Endothelial cell of umbilical vein (primary cell): ENCODE measurements at regions not wholly inside any gene's neighbourhood (a gene's known extent, or its start where the extent isn't known, plus 50 kb on each side); places are given as distances from the start of the nearest gene placed in this dataset.

Experiments
- BruUV-seq: library from RNA; stranded (reverse); fragments of 400-500 nt; replicated peaks from 2 replicates; lab custom pipeline; 2021; lab: Mats Ljungman, UMichigan
- CTCF ChIA-PET: fragments of 300-600, 350-600 bp; sonication (Branson Sonifier 250); formaldehyde crosslinking; loops from one replicate; lab custom pipeline; 2021; ENCODE audit warnings: antibody characterized with exemption, inconsistent platforms; lab: Charles Lee
- POLR2A ChIA-PET: fragments of 300-600, 350-600 bp; sonication (Branson Sonifier 250); formaldehyde crosslinking; loops from one replicate; lab custom pipeline; 2021; ENCODE audit warnings: antibody characterized with exemption, inconsistent platforms; lab: Charles Lee
- DNase-seq: peaks from one replicate; pipeline ENCODE4 v3.0.0-alpha.2; 2011; ENCODE audit warnings: low read depth, low spot score
- FAIRE-seq: peaks from 2 replicates; lab custom pipeline; 2011; peaks lifted over from hg19 to GRCh38; lab: Jason Lieb, UNC
- H2AFZ ChIP-seq: 2 replicates; pipeline ENCODE4 v1.6.0; 2012; ENCODE audit warnings: low read depth, low read length, control low read depth, inconsistent platforms
- H3K27ac ChIP-seq: 2 replicates; pipeline ENCODE4 v1.5.1; 2011; ENCODE audit warnings: low read depth, mild to moderate bottlenecking, control low read depth, low read length, moderate library complexity; ENCODE audit not compliant: insufficient read depth
- H3K27me3 ChIP-seq, 2 experiments: 2 replicates each; pipeline versions ENCODE4 v1.6.0 to v1.6.1; 2011; ENCODE audit warnings: low read length in 2 of 2, mixed read lengths in 1 of 2; ENCODE audit not compliant: control insufficient read depth in 2 of 2, insufficient read depth in 2 of 2
- H3K36me3 ChIP-seq, 2 experiments: 2 replicates in 1 of 2; 3 replicates in 1 of 2; pipeline ENCODE4 v1.5.1; 2011; ENCODE audit warnings: low read length in 2 of 2, mild to moderate bottlenecking in 1 of 2, moderate library complexity in 1 of 2; ENCODE audit not compliant: control insufficient read depth in 2 of 2, insufficient read depth in 2 of 2; ENCODE audit errors: extremely low read depth in 1 of 2
- H3K4me1 ChIP-seq: 3 replicates; pipeline ENCODE4 v1.5.1; 2011; ENCODE audit warnings: mild to moderate bottlenecking, low read length; ENCODE audit not compliant: control insufficient read depth, insufficient read depth; ENCODE audit errors: extremely low read depth
- H3K4me2 ChIP-seq: 2 replicates; pipeline ENCODE4 v1.6.1; 2011; ENCODE audit warnings: low read length, control low read depth, mixed read lengths; ENCODE audit not compliant: insufficient read depth
- H3K4me3 ChIP-seq, 3 experiments: fragments of 200-600 bp in 1 of 3; sonication (generic), shearing (Covaris generic) in 1 of 3; replicated peaks in 1 of 3; 2 replicates each; pipeline ENCODE4 v1.5.1; 2011 to 2016; ENCODE audit warnings: control low read depth in 3 of 3, low read length in 3 of 3, mild to moderate bottlenecking in 2 of 3, inconsistent platforms in 1 of 3, low read depth in 1 of 3, moderate library complexity in 1 of 3; ENCODE audit not compliant: insufficient read depth in 1 of 3
- H3K79me2 ChIP-seq: 2 replicates; pipeline ENCODE4 v1.6.0; 2012; ENCODE audit warnings: low read length, inconsistent platforms; ENCODE audit not compliant: control insufficient read depth, insufficient read depth
- H3K9ac ChIP-seq: replicated peaks from 2 replicates; pipeline ENCODE3; 2011; ENCODE audit warnings: low read length, control low read depth; ENCODE audit not compliant: insufficient read depth; ENCODE audit errors: extremely low read depth
- H3K9me1 ChIP-seq: replicated peaks from 3 replicates; pipeline ENCODE4 v1.6.0; 2011; ENCODE audit warnings: mild to moderate bottlenecking, low read length; ENCODE audit not compliant: control insufficient read depth, insufficient read depth; ENCODE audit errors: extremely low read depth
- H3K9me3 ChIP-seq: replicated peaks from 2 replicates; pipeline ENCODE4 v1.5.1; 2012; ENCODE audit warnings: low read length, inconsistent platforms; ENCODE audit not compliant: control insufficient read depth, insufficient read depth
- H4K20me1 ChIP-seq: replicated peaks from 2 replicates; pipeline ENCODE3; 2011; ENCODE audit warnings: mild to moderate bottlenecking, low read length; ENCODE audit not compliant: control insufficient read depth, insufficient read depth; ENCODE audit errors: extremely low read depth
- CTCF ChIP-seq, 2 donors: IDR thresholded peaks; 1 replicate in 1 of 2; 2 replicates in 1 of 2; pipeline ENCODE4 v1.5.1; 2011; ENCODE audit warnings: low read length in 2 of 2, mild to moderate bottlenecking in 2 of 2, moderate library complexity in 2 of 2, control low read depth in 1 of 2, inconsistent platforms in 1 of 2, low read depth in 1 of 2; ENCODE audit not compliant: insufficient read depth in 1 of 2; ENCODE audit errors: extremely low read depth in 1 of 2
- EZH2 ChIP-seq: IDR thresholded peaks from 2 replicates; pipeline ENCODE4 v1.6.1; 2012; ENCODE audit warnings: borderline replicate concordance, low read depth, mild to moderate bottlenecking, moderate library complexity, low read length, inconsistent platforms; ENCODE audit not compliant: severe bottlenecking
- FOS ChIP-seq: IDR thresholded peaks from 2 replicates; pipeline ENCODE4 v1.6.1; 2011; ENCODE audit warnings: mild to moderate bottlenecking, low read length, moderate library complexity, borderline replicate concordance; ENCODE audit not compliant: insufficient read depth
- GATA2 ChIP-seq: IDR thresholded peaks from 2 replicates; pipeline ENCODE4 v1.7.0; 2011; ENCODE audit warnings: low read depth, mild to moderate bottlenecking, moderate library complexity, mixed read lengths, low read length; ENCODE audit not compliant: insufficient read length, insufficient read depth
- JUN ChIP-seq: IDR thresholded peaks from 2 replicates; pipeline ENCODE4 v1.6.1; 2011; ENCODE audit warnings: borderline replicate concordance, low read depth; ENCODE audit not compliant: insufficient read length, insufficient read depth
- MAX ChIP-seq: IDR thresholded peaks from 2 replicates; pipeline ENCODE4 v1.6.1; 2011; ENCODE audit not compliant: insufficient read depth, insufficient read length
- MYC ChIP-seq: IDR thresholded peaks from one replicate; pipeline ENCODE4 v1.6.1; 2011; ENCODE audit warnings: mild to moderate bottlenecking, low read depth, low read length
- POLR2A ChIP-seq: IDR thresholded peaks from 2 replicates; pipeline ENCODE4 v1.6.1; 2012; ENCODE audit warnings: low read depth, mild to moderate bottlenecking, control low read depth, low read length
- POLR2AphosphoS5 ChIP-seq: IDR thresholded peaks from 2 replicates; pipeline ENCODE4 v1.6.1; 2012; ENCODE audit warnings: low read depth, mild to moderate bottlenecking, control low read depth, low read length, moderate library complexity; ENCODE audit not compliant: insufficient read depth
- dilution Hi-C: fragments of 300-500 bp; cut with MboI; formaldehyde crosslinking; loops from one replicate; pipeline ENCODE4 v1.15.0; 2019; ENCODE audit warnings: low sequenced_read_pairs; ENCODE audit not compliant: extremely low pct_ligation_motif_present
- intact Hi-C: fragments of 100-400 bp; cut with micrococcal nuclease; formaldehyde crosslinking; loops from one replicate; pipeline ENCODE4 v1.10.0; 2022

GRCh38 chr5:68861099-68861498 is 232.7 kb upstream of the SLC30A5 start:
- BruUV-seq, result no TSS peak
- ChIA-PET POLR2A (no interaction called here), CTCF (no interaction called here)
- Histone ChIP-seq H3K27ac (no peak overlapping the region), H3K4me3 (no peak overlapping the region), H3K9ac (no peak overlapping the region), H3K9me3 (no peaks in the 10 kb centered on the region), H2AFZ (no peak overlapping the region), H3K4me2 (no peak overlapping the region), H3K4me1 (no peaks in the 10 kb centered on the region), H3K9me1 (no peaks in the 10 kb centered on the region), H4K20me1 (no peaks in the 10 kb centered on the region), H3K79me2 (no peaks in the 10 kb centered on the region), H3K36me3 (no peaks in the 10 kb centered on the region), H3K27me3 (no peaks in the 10 kb centered on the region)
- intact Hi-C loops, result no loop called here
- dilution Hi-C loops, result no loop called here
- TF ChIP-seq MYC (no peak), MAX (no peak), JUN (no peak), POLR2AphosphoS5 (no peak), GATA2 (no peak), POLR2A (no peak), EZH2 (no peak), FOS (no peak), CTCF (IDR thresholded peaks at IDR 0.05; ENCODE audit: extremely low read depth in 1 of 2, insufficient read depth in 1 of 2, low read depth in 1 of 2, low read length in 2 of 2) (no peak)
- FAIRE-seq, result no peak
- no peak for DNase-seq
